CD4-positive, alpha-beta T cell treated with Interferon gamma for 1 hour (primary cell): ENCODE measurements at regions not wholly inside any gene's neighbourhood (a gene's known extent, or its start where the extent isn't known, plus 50 kb on each side); places are given as distances from the start of the nearest gene placed in this dataset.

Experiments used
- DNase-seq: peaks from one replicate; pipeline ENCODE4 v3.0.0-alpha.2; 2020

GRCh38 chr10:31754803-31755624, 173.6 kb downstream of the ARHGAP12 start:
- DNase-seq, result no peak

DNA sequence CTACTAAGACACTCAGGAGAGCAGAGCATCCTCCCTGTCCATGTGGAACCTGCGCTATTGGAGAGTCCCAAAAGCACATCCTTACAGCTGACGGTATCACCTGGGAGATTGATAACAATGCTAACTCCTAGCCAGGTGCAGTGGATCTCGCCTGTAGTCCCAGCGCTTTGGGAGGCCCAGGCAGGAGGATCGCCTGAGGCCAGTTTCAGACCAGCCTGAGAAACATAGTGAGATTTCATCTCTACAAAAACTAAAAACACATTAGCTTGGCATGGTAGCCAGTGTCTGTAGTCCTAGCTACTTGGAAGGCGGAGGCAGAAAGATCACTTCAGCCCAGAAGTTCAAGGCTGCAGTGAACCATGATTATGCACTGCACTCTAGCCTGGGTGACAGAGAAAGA, 174.9 kb downstream of the ARHGAP12 start:
- DNase-seq, result no peak

GRCh38 chr10:31752170-31752569, 176.5 kb downstream of the ARHGAP12 start:
- no peak for DNase-seq

GRCh38 chr10:31751738-31752080, 176.9 kb downstream of the ARHGAP12 start:
- no peak for DNase-seq

DNA sequence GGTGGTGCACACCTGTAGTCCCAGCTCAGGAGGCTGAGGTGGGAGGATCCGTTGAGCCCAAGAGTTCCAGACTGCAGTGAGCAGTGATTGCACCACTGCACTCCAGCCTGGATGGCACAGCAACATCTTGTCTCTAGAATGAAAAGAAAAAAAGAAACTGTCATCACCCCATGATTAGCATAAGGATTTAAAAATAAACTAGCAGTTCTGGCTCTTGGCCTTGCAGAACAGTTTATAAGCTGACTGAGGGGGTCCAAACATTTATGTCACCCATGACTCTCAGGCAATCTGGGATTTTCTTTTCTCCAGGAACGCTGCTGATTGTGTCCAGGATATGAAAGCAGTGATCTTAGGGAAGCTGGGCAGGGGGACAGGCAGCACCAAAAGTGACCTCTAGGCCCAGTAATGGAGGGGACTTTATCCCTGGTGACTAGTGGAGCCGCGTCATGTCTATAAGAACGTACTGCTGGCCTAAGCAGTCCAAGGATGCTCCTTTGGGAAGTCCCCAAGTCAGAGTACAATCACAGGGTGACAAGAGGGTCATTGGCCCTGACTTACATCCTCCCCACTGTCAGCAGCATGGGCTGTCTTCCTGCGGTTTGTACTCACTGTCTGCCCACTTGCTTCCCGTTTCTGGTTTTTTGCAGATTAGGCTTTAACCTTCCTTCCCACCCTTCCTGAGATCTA, 177.4 kb downstream of the ARHGAP12 start:
- DNase-seq, result peak; percentile 62

GRCh38 chr10:31749981-31750840, 178.4 kb downstream of the ARHGAP12 start:
- DNase-seq, result no peak

- no peak for DNase-seq
Observed at GRCh38 chr10:31749301-31749700, 179.3 kb downstream of the ARHGAP12 start.

DNA sequence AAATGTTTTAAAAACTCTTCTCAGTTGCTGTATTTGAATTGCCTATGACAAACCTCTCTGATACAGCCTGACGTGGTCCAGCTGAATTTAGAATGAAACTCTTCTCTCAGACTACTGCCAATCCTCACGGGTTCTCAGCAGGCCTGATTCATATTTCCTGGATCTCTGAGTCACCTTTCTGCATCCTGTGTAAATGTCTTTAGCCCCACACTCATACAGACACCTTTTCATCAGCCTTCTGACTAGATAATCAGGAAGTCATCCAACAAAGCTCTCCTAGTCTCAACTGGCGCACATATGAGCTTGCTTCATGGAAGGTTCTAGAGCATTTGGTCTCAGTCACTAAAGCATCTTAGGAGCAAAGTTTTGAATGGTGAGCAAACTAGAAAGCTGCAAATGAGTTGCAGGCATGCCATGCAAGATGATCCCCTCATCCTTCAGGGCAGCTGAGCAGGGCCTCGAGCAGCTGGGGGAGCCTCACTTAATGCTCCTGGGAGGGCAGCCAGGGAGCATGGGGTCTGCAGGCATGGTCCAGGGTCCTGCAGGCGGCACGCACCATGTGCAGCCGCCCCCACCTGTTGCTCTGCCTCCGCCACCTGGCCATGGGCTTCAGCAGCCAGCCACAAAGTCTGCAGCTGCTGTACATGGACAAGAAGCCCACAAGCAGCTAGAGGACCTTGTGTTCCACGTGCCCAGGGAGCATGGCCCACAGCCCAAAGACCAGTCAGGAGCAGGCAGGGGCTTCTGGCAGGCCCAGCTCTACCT, 182.8 kb downstream of the ARHGAP12 start:
- DNase-seq, result no peak

DNA sequence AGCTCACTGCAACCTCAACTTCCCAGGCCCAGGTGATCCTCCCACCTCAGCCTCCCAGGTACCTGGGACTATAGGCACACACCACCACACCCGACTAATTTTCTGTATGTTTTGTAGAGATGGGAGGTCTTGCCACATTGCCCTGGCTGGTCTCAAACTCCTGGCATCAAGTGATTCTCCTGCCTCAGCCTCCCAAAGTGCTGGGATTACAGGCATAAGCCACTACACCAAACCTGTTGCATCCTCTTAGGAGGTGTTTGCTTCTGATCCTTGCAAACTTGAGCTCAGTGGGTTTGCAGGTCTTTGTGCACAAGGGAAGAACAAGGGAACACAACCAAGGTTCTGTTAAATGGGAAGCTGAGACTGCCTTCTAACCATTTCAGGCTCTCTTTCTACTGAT, 184.6 kb downstream of the ARHGAP12 start:
- no peak for DNase-seq

DNA sequence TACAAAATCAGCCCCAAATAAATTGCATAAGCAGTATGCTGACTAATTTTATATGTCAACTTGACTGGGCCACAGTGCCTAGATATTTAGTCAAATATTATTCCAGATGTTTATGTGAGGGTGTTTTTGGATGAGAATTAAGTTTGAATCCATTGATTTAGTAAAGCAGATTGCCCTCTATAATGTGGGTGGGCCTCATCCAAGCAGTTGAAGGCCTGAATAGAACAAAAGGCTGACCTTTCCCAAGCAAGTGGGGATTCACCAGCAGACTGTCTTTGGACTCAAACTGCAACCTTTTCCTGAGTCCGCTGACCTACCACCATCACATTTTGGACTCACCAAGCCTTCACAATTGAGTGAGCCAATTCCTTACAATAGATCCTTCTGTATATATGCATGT, 186.4 kb downstream of the ARHGAP12 start:
- DNase-seq, result no peak

DNA sequence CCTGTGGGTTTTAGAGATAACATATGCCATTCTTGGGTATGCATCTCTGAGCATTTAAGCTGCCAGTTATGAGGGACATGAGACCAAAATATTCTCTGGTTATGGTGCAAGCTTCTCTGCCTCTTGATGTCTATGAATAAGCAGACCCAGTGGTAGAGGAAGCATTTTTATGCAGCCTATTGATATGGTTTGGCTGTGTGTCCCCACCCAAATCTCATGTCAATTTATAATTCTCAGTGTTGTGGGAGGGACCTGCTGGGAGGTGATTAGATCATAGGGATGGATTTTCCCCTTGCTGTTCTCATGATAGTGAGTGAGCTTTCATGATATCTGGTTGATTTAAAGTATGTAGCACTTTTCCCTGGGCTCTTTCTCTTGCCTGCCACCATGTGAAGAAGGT, 187.2 kb downstream of the ARHGAP12 start:
- no peak for DNase-seq

GRCh38 chr10:31739711-31740110, 188.9 kb downstream of the ARHGAP12 start:
- no peak for DNase-seq

DNA sequence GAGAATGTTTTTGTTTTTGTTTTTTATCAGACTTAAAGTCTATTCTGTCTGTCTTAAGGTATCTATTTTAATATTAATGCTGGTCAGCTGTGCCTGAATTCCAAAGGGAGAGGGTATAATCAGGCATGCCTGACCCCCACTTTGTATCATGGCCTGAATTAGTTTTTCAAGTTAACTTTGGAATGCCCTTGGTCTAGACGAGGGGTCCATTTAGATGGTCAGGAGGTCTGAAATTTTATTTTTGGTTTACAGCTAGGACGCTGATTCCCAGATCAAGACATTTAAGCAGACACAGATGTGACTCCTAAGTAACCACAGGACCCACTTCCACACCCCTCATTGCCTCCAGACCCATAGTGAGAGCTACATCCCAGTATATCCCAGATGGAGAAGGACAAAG, 189.5 kb downstream of the ARHGAP12 start:
- no peak for DNase-seq

DNA sequence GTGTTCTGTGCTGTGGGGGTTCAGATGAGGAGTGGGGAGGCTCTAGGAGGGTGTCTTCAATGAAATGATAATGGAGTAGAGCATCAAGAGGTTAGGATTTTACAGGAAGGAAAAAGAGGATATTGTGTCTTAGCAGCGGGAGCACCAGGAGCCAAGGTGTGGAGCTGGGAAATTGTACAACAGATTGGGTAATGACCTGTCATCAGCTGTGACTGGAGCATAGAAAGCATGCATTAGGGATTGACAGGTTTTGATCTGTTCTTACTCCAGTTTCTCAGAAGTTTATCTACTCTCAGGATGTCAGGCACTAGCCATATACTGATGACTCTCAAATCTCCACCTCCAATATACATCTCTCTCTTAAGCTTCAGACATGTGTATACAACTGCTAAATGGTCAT, 196.9 kb downstream of the ARHGAP12 start:
- DNase-seq, result no peak

DNA sequence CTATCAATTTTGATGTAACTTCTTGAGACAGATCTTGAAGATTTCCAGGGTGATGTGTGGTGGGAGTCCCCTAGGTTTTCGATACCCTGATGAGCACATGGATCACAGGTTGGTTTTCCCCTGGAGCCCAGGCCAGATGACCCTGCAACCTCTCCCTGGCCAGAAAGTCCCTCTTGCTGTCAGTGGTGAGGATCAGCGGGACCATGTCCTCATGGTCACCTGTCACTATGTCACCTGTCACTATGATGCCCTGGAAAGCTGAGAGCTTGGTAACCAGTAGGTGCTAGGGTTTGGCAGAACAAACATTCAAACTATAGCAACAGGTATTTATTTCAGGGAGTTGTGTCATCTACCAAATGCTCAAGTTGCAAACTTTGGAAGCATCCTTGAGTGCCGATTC, 197.9 kb downstream of the ARHGAP12 start:
- DNase-seq, result no peak

- DNase-seq, result no peak
Observed at GRCh38 chr10:31728698-31729224, 199.9 kb downstream of the ARHGAP12 start.

- DNase-seq, result no peak
Observed at GRCh38 chr10:31725436-31725835, 203.2 kb downstream of the ARHGAP12 start.

- no peak for DNase-seq
Observed at GRCh38 chr10:31724296-31724695, 204.3 kb downstream of the ARHGAP12 start.

DNA sequence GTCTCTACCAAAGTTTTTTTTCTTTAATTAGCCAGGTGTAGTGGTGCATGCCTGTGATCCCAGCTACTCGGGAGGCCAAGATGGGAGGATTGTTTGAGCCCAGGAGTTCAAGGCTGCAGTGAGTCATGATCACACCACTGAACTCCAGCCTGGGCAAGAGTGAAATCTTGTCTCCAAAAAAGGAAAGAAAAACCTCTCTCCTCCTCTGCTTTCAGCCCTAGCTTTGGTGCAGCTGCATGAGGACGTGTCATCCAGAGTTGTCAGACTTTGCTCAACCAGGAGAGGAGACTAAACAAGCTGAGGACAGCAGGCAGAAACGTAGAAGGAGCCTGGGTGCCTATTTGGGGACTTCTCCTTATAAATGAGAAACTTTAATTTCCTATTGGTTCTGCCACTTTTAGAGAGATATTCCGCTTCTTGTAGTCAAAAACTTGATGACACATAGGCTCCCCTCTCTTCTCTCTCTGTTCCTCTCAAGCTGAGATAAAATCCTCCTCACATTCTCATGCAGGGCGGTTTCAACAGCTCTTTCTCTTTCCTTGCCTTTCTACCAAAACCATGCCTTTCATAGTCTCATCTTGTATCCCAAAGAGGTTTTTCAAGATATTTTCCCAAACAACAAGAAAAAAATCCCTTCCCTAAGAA, 205.4 kb downstream of the ARHGAP12 start:
- DNase-seq, result no peak

DNA sequence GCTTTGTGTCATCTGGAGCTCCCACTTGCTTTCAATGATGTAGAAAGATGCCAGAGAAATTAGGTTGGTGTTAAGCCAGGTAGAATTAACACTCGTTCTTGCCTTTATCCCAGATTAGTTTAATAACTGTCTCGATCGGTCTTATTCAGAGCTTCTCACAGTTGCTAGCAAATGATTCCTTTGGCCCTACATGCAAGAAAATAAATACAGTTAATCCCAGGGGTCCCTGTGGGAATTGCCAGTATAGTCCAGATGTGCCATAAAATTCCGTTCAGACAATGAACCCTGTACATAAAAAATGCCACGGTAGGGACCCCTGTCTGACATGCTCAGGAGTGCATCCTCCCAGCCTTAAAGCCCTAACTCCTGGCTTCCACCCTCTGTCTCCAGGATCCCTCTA, 207.5 kb downstream of the ARHGAP12 start:
- no peak for DNase-seq

DNA sequence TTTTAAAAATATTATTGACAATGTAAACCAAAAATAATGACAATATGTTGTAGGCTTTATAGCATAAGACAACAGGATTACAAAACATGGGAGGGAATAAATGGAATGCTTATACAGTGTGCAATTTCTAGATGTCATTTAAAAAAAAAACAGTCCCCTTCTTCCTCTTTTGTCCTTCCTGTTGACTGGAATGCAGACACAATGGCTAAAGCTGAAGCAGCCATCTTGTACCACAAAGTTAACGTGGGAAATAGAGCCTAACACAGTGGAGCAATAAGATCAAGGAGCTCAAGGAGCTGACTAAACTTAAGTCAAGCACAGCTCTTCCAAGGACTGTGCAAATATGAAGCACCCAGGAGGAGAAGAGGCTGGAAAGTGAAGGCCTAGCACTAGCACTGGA, 208.1 kb downstream of the ARHGAP12 start:
- DNase-seq, result no peak

GRCh38 chr10:31709476-31709875, 219.2 kb downstream of the ARHGAP12 start:
- DNase-seq, result no peak
